ENCODE measurements at regions not wholly inside any gene's neighbourhood (a gene's known extent, or its start where the extent isn't known, plus 50 kb on each side); places are given as distances from the start of the nearest gene placed in this dataset.

DNA sequence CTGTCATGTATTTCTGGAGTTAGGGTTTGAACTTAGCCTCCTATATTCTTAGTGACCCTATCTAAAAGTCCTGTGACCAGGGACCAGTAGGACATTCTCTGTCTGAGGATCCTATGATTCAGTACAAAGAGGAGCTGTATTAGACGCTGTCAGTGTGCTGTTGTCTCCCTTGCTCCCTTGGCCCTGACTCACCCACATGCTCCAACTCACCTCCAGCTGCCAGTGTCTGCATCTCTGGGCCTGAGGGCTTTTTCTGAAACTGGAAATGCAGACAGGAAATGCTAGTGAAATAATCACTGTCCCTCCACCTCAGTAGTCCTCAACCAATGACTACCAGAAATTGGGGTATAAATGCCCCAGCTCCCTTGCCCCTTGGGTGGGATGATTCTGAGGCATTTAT, 535.3 kb upstream of the RPS6KA3 start:
- Mint-ChIP-seq H3K27ac (no peak overlapping the region), H3K9me3 (peaks cover 32% of the 10 kb centered on the region), H3K4me1 (no peaks in the 10 kb centered on the region), H3K27me3 (ENCODE audit: insufficient read depth) (no peaks in the 10 kb centered on the region), H3K36me3 (ENCODE audit: low read depth) (peaks cover 5% of the 10 kb centered on the region), H3K4me3 (no peak overlapping the region)
- H3K4me3 ChIP-seq (ENCODE audit: low read length) = no peak overlapping the region
- TF ChIP-seq CTCF (conservative IDR thresholded peaks at IDR 0.05) = no peak
- DNase-seq = no peak
- H3K36me3 ChIP-seq (ENCODE audit: control insufficient read depth, insufficient read depth, low read length) = no peaks in the 10 kb centered on the region
- H3K4me1 ChIP-seq (ENCODE audit: control insufficient read depth, insufficient read depth, low read length) = no peaks in the 10 kb centered on the region
- H3K9me3 ChIP-seq (ENCODE audit: control insufficient read depth, low read length) = no peaks in the 10 kb centered on the region
- H3K27me3 ChIP-seq (ENCODE audit: control insufficient read depth, insufficient read depth, low read length, poor library complexity, severe bottlenecking) = no peaks in the 10 kb centered on the region
- H3K9ac ChIP-seq (ENCODE audit: extremely low read depth, low read length, poor library complexity, severe bottlenecking) = no peak overlapping the region
- H3K27ac ChIP-seq (ENCODE audit: low read depth, low read length) = no peak overlapping the region
- WGBS, 2 experiments (ENCODE audit: insufficient coverage in 1 of 2, insufficient read length in 1 of 2) = 100% methylated on average over 1 of the region's 1 CpG; no CpG with 5 or more reads in 1 of the 2 experiments

- H3K27me3 ChIP-seq (ENCODE audit: control insufficient read depth, insufficient read depth, low read length, poor library complexity, severe bottlenecking) = no peaks in the 10 kb centered on the region
- Mint-ChIP-seq H3K9me3 (peaks cover 25% of the 10 kb centered on the region), H3K4me3 (no peak overlapping the region), H3K27me3 (ENCODE audit: insufficient read depth) (no peaks in the 10 kb centered on the region), H3K27ac (no peak overlapping the region), H3K36me3 (ENCODE audit: low read depth) (peaks cover 5% of the 10 kb centered on the region), H3K4me1 (no peaks in the 10 kb centered on the region)
- WGBS, 2 experiments (ENCODE audit: insufficient coverage in 1 of 2, insufficient read length in 1 of 2) = 80% methylated on average over 2 of the region's 2 CpGs; no CpG with 5 or more reads in 1 of the 2 experiments
- no peak overlapping the region for H3K9ac ChIP-seq (ENCODE audit: extremely low read depth, low read length, poor library complexity, severe bottlenecking)
- no peak overlapping the region for H3K27ac ChIP-seq (ENCODE audit: low read depth, low read length)
- H3K4me3 ChIP-seq (ENCODE audit: low read length) = no peak overlapping the region
- H3K9me3 ChIP-seq (ENCODE audit: control insufficient read depth, low read length) = no peaks in the 10 kb centered on the region
- no peaks in the 10 kb centered on the region for H3K4me1 ChIP-seq (ENCODE audit: control insufficient read depth, insufficient read depth, low read length)
- H3K36me3 ChIP-seq (ENCODE audit: control insufficient read depth, insufficient read depth, low read length) = no peaks in the 10 kb centered on the region
- DNase-seq = no peak
- no peak for TF ChIP-seq CTCF (conservative IDR thresholded peaks at IDR 0.05)
Observed at GRCh38 chrX:20796450-20796849, 529.7 kb upstream of the RPS6KA3 start.

GRCh38 chrX:20789103-20789502, 522.4 kb upstream of the RPS6KA3 start:
- no peaks in the 10 kb centered on the region for H3K9me3 Mint-ChIP-seq
- Histone ChIP-seq H3K4me3 (ENCODE audit: low read length) (no peak overlapping the region), H3K9me3 (ENCODE audit: control insufficient read depth, low read length) (no peaks in the 10 kb centered on the region), H3K27ac (ENCODE audit: low read depth, low read length) (no peak overlapping the region), H3K9ac (ENCODE audit: extremely low read depth, low read length, poor library complexity, severe bottlenecking) (no peak overlapping the region), H3K4me1 (ENCODE audit: control insufficient read depth, insufficient read depth, low read length) (no peaks in the 10 kb centered on the region), H3K27me3 (ENCODE audit: control insufficient read depth, insufficient read depth, low read length, poor library complexity, severe bottlenecking) (no peaks in the 10 kb centered on the region), H3K36me3 (ENCODE audit: control insufficient read depth, insufficient read depth, low read length) (no peaks in the 10 kb centered on the region)
- H3K27ac Mint-ChIP-seq = no peak overlapping the region
- H3K4me3 Mint-ChIP-seq = no peak overlapping the region
- H3K36me3 Mint-ChIP-seq (ENCODE audit: low read depth) = no peaks in the 10 kb centered on the region
- no peak for DNase-seq
- 80 to 86% methylated on average over 1 to 3 of the region's 3 CpGs for WGBS, 2 experiments (ENCODE audit: insufficient coverage in 1 of 2, insufficient read length in 1 of 2)
- H3K4me1 Mint-ChIP-seq = no peaks in the 10 kb centered on the region
- no peaks in the 10 kb centered on the region for H3K27me3 Mint-ChIP-seq (ENCODE audit: insufficient read depth)
- TF ChIP-seq CTCF (conservative IDR thresholded peaks at IDR 0.05) = no peak
